K562 (cell line): ENCODE measurements at regions not wholly inside any gene's neighbourhood (a gene's known extent, or its start where the extent isn't known, plus 50 kb on each side); places are given as distances from the start of the nearest gene placed in this dataset.

Experiments
- ARID1B ChIP-seq: fragments of 450-650 bp; IDR thresholded peaks from 2 replicates; pipeline ENCODE4 v1.6.1; 2016; ENCODE audit warnings: antibody characterized with exemption, mild to moderate bottlenecking, inconsistent platforms
- CBX5 ChIP-seq: IDR thresholded peaks from 2 replicates; pipeline ENCODE4 v1.6.1; 2014; ENCODE audit warnings: low read depth, borderline replicate concordance
- CREBBP ChIP-seq: IDR thresholded peaks from one replicate; pipeline ENCODE4 v1.6.1; 2012; ENCODE audit warnings: low read depth, mild to moderate bottlenecking, control low read depth, inconsistent platforms, low read length
- FOS ChIP-seq: IDR thresholded peaks from 3 replicates; pipeline ENCODE4 v1.6.1; 2011; ENCODE audit not compliant: insufficient read length; ENCODE audit errors: extremely low read depth
- FOSL1 ChIP-seq: fragments of 200-800 bp; sonication (Bioruptor generic); conservative IDR thresholded peaks from 2 replicates; pipeline ENCODE4 v1.6.1; 2016; ENCODE audit warnings: missing genetic modification characterization, missing compliant biosample characterization
- HDAC1 ChIP-seq, 2 experiments: fragments of 450-650 bp; IDR thresholded peaks; 2 replicates each; pipeline ENCODE4 v1.6.1; 2016 to 2017; ENCODE audit warnings: inconsistent platforms in 1 of 2, mild to moderate bottlenecking in 1 of 2, moderate library complexity in 1 of 2
- RAD21 ChIP-seq, 2 experiments: fragments of 250-450 bp in 1 of 2; fragments of 450-650 bp in 1 of 2; sonication (Bioruptor Pico) in 1 of 2; formaldehyde crosslinking in 1 of 2; IDR thresholded peaks in 1 of 2; conservative IDR thresholded peaks in 1 of 2; 2 replicates each; pipeline versions ENCODE4 v1.4.0 to v1.8.0; 2020 to 2022; ENCODE audit warnings: mild to moderate bottlenecking in 2 of 2, moderate library complexity in 1 of 2
- SMARCC2 ChIP-seq: fragments of 450-650 bp; IDR thresholded peaks from 2 replicates; pipeline ENCODE4 v1.6.1; 2017; ENCODE audit warnings: antibody characterized with exemption, moderate library complexity, mild to moderate bottlenecking, low read depth
- SRSF1 ChIP-seq: fragments of 200-400 bp; formaldehyde crosslinking; IDR thresholded peaks from 2 replicates; pipeline ENCODE4 v1.6.1; 2017; ENCODE audit warnings: mild to moderate bottlenecking, low read depth, low read length, moderate library complexity
- ZFX ChIP-seq: sonication (generic); formaldehyde crosslinking; IDR thresholded peaks from 2 replicates; pipeline ENCODE4 v1.8.0; 2022; ENCODE audit warnings: mild to moderate bottlenecking, missing genetic modification reagents, moderate library complexity
- ZNF24 ChIP-seq: fragments of 450-650 bp; IDR thresholded peaks from 2 replicates; pipeline ENCODE4 v1.6.1; 2016
- TF ChIP-seq, protein P1 (sequence below): fragments of 450-650 bp; IDR thresholded peaks from 2 replicates; pipeline ENCODE4 v1.7.1; 2018; ENCODE audit warnings: mild to moderate bottlenecking, low read depth; ENCODE audit not compliant: partially characterized antibody
- TF ChIP-seq, protein P2 (sequence below), 3 experiments: IDR thresholded peaks in 2 of 3; conservative IDR thresholded peaks in 1 of 3; 2 replicates each; pipeline ENCODE4 v1.5.1; 2011 to 2012; ENCODE audit warnings: low read length in 3 of 3, mild to moderate bottlenecking in 3 of 3, control low read depth in 2 of 3, improper control_type of control experiment in 1 of 3, inconsistent platforms in 1 of 3, low read depth in 1 of 3, mixed read lengths in 1 of 3, moderate library complexity in 1 of 3; ENCODE audit not compliant: insufficient read depth in 2 of 3
- TF ChIP-seq, protein P3 (sequence below): sonication (generic); IDR thresholded peaks from 2 replicates; pipeline ENCODE4 v1.6.1; 2016

DNA sequence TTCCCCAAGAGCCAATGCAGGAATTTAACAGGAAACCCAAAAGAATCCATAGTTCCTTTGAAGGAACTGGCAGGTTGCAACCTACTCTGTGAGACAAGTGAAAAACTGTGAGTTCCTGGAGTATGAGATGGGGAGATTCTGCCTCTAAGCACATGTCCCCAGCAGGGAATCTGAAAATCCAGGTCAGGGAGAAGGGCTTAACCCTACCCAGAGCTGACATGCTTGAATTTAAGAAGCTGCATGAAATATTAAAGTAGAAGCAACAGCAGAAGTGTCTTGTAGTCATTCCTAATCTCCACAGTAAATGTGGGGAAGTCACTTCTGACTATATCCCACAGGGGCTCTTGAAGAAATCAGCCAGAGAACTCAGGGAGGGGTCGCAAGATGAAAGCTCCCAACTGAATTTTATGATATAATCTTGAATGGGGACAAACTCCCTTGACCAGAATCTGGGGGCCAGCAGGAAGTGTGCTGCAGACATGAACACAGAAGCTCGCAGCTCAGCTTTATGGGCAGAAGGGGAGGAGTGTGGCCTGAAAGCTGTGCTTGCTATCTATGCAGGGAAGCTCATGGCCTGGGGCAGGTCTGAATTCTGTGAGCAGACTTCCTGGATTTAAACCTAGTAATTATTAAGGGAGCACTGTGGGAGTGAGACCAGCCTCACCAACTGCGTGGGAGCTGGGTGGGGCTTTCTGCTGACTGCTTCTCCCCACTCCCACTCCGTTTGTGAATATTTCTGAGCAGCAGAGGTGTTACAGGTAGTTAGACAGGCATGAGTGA, 184.1 kb upstream of the KYNU start:
- no peak for TF ChIP-seq FOS
- no peak for TF ChIP-seq CREBBP
- no peak for TF ChIP-seq SRSF1
- no peak for TF ChIP-seq RAD21 (CRISPR knock-in tag; conservative IDR thresholded peaks at IDR 0.05 in 1 of 2, IDR thresholded peaks at IDR 0.05 in 1 of 2)
- no peak for TF ChIP-seq ZNF24
- no peak for TF ChIP-seq CBX5
- no peak for TF ChIP-seq FOSL1 (tag)
- TF ChIP-seq, protein P1, sequence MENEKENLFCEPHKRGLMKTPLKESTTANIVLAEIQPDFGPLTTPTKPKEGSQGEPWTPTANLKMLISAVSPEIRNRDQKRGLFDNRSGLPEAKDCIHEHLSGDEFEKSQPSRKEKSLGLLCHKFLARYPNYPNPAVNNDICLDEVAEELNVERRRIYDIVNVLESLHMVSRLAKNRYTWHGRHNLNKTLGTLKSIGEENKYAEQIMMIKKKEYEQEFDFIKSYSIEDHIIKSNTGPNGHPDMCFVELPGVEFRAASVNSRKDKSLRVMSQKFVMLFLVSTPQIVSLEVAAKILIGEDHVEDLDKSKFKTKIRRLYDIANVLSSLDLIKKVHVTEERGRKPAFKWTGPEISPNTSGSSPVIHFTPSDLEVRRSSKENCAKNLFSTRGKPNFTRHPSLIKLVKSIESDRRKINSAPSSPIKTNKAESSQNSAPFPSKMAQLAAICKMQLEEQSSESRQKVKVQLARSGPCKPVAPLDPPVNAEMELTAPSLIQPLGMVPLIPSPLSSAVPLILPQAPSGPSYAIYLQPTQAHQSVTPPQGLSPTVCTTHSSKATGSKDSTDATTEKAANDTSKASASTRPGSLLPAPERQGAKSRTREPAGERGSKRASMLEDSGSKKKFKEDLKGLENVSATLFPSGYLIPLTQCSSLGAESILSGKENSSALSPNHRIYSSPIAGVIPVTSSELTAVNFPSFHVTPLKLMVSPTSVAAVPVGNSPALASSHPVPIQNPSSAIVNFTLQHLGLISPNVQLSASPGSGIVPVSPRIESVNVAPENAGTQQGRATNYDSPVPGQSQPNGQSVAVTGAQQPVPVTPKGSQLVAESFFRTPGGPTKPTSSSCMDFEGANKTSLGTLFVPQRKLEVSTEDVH, result no peak
- TF ChIP-seq, protein P2, sequence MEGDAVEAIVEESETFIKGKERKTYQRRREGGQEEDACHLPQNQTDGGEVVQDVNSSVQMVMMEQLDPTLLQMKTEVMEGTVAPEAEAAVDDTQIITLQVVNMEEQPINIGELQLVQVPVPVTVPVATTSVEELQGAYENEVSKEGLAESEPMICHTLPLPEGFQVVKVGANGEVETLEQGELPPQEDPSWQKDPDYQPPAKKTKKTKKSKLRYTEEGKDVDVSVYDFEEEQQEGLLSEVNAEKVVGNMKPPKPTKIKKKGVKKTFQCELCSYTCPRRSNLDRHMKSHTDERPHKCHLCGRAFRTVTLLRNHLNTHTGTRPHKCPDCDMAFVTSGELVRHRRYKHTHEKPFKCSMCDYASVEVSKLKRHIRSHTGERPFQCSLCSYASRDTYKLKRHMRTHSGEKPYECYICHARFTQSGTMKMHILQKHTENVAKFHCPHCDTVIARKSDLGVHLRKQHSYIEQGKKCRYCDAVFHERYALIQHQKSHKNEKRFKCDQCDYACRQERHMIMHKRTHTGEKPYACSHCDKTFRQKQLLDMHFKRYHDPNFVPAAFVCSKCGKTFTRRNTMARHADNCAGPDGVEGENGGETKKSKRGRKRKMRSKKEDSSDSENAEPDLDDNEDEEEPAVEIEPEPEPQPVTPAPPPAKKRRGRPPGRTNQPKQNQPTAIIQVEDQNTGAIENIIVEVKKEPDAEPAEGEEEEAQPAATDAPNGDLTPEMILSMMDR (IDR thresholded peaks at IDR 0.05 in 2 of 3, conservative IDR thresholded peaks at IDR 0.05 in 1 of 3; ENCODE audit: insufficient read depth in 2 of 3, low read depth in 1 of 3, low read length in 3 of 3), result no peak
- TF ChIP-seq HDAC1 (IDR thresholded peaks at IDR 0.05), result no peak
- no peak for TF ChIP-seq SMARCC2
- TF ChIP-seq, protein P3, sequence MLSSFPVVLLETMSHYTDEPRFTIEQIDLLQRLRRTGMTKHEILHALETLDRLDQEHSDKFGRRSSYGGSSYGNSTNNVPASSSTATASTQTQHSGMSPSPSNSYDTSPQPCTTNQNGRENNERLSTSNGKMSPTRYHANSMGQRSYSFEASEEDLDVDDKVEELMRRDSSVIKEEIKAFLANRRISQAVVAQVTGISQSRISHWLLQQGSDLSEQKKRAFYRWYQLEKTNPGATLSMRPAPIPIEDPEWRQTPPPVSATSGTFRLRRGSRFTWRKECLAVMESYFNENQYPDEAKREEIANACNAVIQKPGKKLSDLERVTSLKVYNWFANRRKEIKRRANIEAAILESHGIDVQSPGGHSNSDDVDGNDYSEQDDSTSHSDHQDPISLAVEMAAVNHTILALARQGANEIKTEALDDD, result no peak
- no peak for TF ChIP-seq ARID1B
- TF ChIP-seq ZFX (CRISPR knock-in tag), result no peak
